Prostate gland (tissue), 2 donors: ENCODE measurements at regions not wholly inside any gene's neighbourhood (a gene's known extent, or its start where the extent isn't known, plus 50 kb on each side); places are given as distances from the start of the nearest gene placed in this dataset.

Experiments used
- CTCF ChIP-seq, 4 experiments: fragments of 200-600 bp in 2 of 4; fragments of 450-650 bp in 2 of 4; sonication (generic) in 2 of 4; IDR thresholded peaks; 1 replicate in 3 of 4; 2 replicates in 1 of 4; pipeline ENCODE4 v1.5.1; 2016 to 2019; ENCODE audit warnings: antibody characterized with exemption in 4 of 4, mild to moderate bottlenecking in 2 of 4, moderate library complexity in 2 of 4
- POLR2A ChIP-seq: fragments of 450-650 bp; IDR thresholded peaks from one replicate; pipeline ENCODE4 v1.6.1; 2016; ENCODE audit warnings: antibody characterized with exemption, mild to moderate bottlenecking
- POLR2AphosphoS5 ChIP-seq: sonication (generic); formaldehyde crosslinking; IDR thresholded peaks from one replicate; pipeline ENCODE4 v1.6.1; 2017; ENCODE audit warnings: antibody characterized with exemption

GRCh38 chr5:102068870-102069269 is 227.2 kb downstream of the SLCO4C1 start:
- TF ChIP-seq CTCF (IDR thresholded peaks at IDR 0.05): no peak
- TF ChIP-seq POLR2A: no peak
- no peak for TF ChIP-seq POLR2AphosphoS5
